ENCODE measurements at regions not wholly inside any gene's neighbourhood (a gene's known extent, or its start where the extent isn't known, plus 50 kb on each side); places are given as distances from the start of the nearest gene placed in this dataset.

- no peaks in the 10 kb centered on the region for H3K36me3 Mint-ChIP-seq
- H3K9me3 Mint-ChIP-seq = no peaks in the 10 kb centered on the region
- H3K27ac Mint-ChIP-seq = no peak overlapping the region
- TF ChIP-seq CTCF (IDR thresholded peaks at IDR 0.05; ENCODE audit: unreplicated experiment) = no peak
- no peak overlapping the region for H3K4me3 Mint-ChIP-seq
- peaks cover 23% of the 10 kb centered on the region for H3K27me3 Mint-ChIP-seq (ENCODE audit: low read depth)
- no peak for DNase-seq (ENCODE audit: low spot score in 2 of 2, unreplicated experiment in 2 of 2)
- H3K4me1 Mint-ChIP-seq = peaks cover 17% of the 10 kb centered on the region
Measured at GRCh38 chr3:72086743-72087087, 301.8 kb upstream of the PROK2 start.

DNA sequence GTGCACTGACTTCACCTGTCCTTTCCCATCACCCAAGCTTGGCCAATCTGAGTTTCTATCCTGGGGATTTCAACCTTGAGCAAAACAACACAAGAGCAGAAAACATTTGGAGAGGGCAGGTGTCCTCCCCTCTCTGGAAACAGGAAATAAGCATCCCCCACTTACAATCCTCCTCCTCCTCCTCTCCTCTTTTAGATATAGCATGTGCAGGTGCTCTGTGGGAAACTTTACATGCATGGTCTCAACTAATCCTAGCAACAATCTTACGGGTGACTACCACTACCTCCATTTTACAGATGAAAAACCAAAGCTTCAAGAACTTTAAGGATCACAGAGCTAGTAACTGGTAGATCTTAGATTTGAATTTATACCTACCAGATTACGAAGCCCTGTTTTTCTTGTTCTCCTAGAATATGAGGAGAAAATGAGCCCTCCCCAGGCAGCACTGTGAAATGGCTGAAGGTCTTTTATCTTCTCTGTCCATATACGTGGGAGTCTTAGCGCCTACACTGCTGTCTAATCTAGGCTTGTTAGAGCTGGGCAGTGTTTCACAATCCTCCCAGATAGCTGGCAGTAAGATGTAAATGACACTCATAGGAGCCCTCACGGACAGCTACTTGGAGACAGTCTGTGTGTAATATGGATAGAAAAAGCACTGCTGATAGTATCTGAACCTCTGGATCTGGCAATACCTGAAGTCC lies 301.2 kb upstream of the PROK2 start:
- DNase-seq (ENCODE audit: low spot score in 2 of 2, unreplicated experiment in 2 of 2) = no peak
- Mint-ChIP-seq H3K27ac (no peak overlapping the region), H3K4me1 (peaks cover 17% of the 10 kb centered on the region), H3K9me3 (no peaks in the 10 kb centered on the region), H3K4me3 (no peak overlapping the region), H3K36me3 (no peaks in the 10 kb centered on the region), H3K27me3 (ENCODE audit: low read depth) (peaks cover 23% of the 10 kb centered on the region)
- TF ChIP-seq CTCF (IDR thresholded peaks at IDR 0.05; ENCODE audit: unreplicated experiment) = no peak

DNA sequence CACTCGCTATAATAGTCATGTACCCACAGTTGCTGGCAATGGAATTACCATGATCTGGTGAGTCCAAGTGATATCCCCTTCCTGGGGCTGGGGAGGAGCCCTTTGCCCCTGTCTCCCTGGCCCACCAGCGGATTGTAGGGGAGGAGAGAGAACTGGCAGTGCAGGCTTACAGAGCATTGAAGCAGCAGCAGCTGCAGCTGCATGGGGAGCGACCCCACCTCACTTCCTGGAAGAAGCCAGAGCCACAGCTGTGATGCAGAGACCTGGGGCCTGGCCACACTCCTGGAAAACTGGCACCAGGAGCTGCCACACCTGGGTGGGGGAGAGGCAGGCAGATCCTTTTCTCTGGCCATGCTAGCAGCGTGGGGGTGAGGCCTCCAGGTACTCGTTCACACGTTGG lies 300.1 kb upstream of the PROK2 start:
- DNase-seq (ENCODE audit: low spot score in 2 of 2, unreplicated experiment in 2 of 2) = no peak
- Mint-ChIP-seq H3K9me3 (no peaks in the 10 kb centered on the region), H3K36me3 (no peaks in the 10 kb centered on the region), H3K27ac (no peak overlapping the region), H3K4me1 (peaks cover 17% of the 10 kb centered on the region), H3K4me3 (no peak overlapping the region), H3K27me3 (ENCODE audit: low read depth) (peaks cover 15% of the 10 kb centered on the region)
- no peak for TF ChIP-seq CTCF (IDR thresholded peaks at IDR 0.05; ENCODE audit: unreplicated experiment)

GRCh38 chr3:72082776-72083462 lies 298.0 kb upstream of the PROK2 start:
- no peak for TF ChIP-seq CTCF (IDR thresholded peaks at IDR 0.05; ENCODE audit: unreplicated experiment)
- DNase-seq (ENCODE audit: low spot score in 2 of 2, unreplicated experiment in 2 of 2) = no peak
- Mint-ChIP-seq H3K4me1 (peaks cover 17% of the 10 kb centered on the region), H3K27me3 (ENCODE audit: low read depth) (peaks cover 17% of the 10 kb centered on the region), H3K36me3 (no peaks in the 10 kb centered on the region), H3K27ac (no peak overlapping the region), H3K9me3 (no peaks in the 10 kb centered on the region), H3K4me3 (no peak overlapping the region)

- no peak for DNase-seq (ENCODE audit: low spot score in 2 of 2, unreplicated experiment in 2 of 2)
- no peak overlapping the region for H3K27ac Mint-ChIP-seq
- H3K9me3 Mint-ChIP-seq = peaks cover under 1% of the 10 kb centered on the region
- H3K27me3 Mint-ChIP-seq (ENCODE audit: low read depth) = peaks cover 16% of the 10 kb centered on the region
- H3K4me1 Mint-ChIP-seq = peaks cover 17% of the 10 kb centered on the region
- no peaks in the 10 kb centered on the region for H3K36me3 Mint-ChIP-seq
- no peak for TF ChIP-seq CTCF (IDR thresholded peaks at IDR 0.05; ENCODE audit: unreplicated experiment)
- no peak overlapping the region for H3K4me3 Mint-ChIP-seq
Measured at GRCh38 chr3:72082186-72082715, 297.3 kb upstream of the PROK2 start.
